Left lung (tissue), 4 donors: ENCODE measurements at regions not wholly inside any gene's neighbourhood (a gene's known extent, or its start where the extent isn't known, plus 50 kb on each side); places are given as distances from the start of the nearest gene placed in this dataset.

Source experiments
- ATAC-seq: fragments of 200-7000 bp; cut with Tn5 transposase; one replicate; pipeline ENCODE4 v1.9.1; 2020; ENCODE audit warnings: moderate library complexity
- DNase-seq, 4 donors: peaks; one replicate each; pipeline ENCODE4 v3.0.0-alpha.2; 2013 to 2020
- H3K27ac ChIP-seq, 2 donors: fragments of 200-600 bp; sonication (generic) in 1 of 2; one replicate each; pipeline versions ENCODE4 v1.5.0 to v1.8.0; 2020 to 2021
- H3K27me3 ChIP-seq, 2 donors: fragments of 200-600 bp; sonication (generic) in 1 of 2; one replicate each; pipeline versions ENCODE4 v1.5.0 to v1.8.0; 2020 to 2021
- H3K36me3 ChIP-seq, 2 donors: fragments of 200-600 bp; sonication (generic) in 1 of 2; one replicate each; pipeline versions ENCODE4 v1.5.0 to v1.8.0; 2020 to 2021
- H3K4me1 ChIP-seq, 2 donors: fragments of 200-600 bp; one replicate each; pipeline ENCODE4 v1.8.0; 2021
- H3K4me3 ChIP-seq, 2 donors: fragments of 200-600 bp; sonication (generic) in 1 of 2; one replicate each; pipeline versions ENCODE4 v1.5.0 to v1.8.0; 2020 to 2021; ENCODE audit warnings: mild to moderate bottlenecking in 1 of 2
- H3K9me3 ChIP-seq, 2 donors: fragments of 200-600 bp; sonication (generic) in 1 of 2; one replicate each; pipeline versions ENCODE4 v1.5.0 to v1.8.0; 2020 to 2021
- CTCF ChIP-seq, 2 donors: fragments of 200-600 bp; sonication (generic) in 1 of 2; IDR thresholded peaks; one replicate each; pipeline versions ENCODE4 v1.5.0 to v1.8.0; 2021; ENCODE audit warnings: antibody characterized with exemption in 2 of 2
- intact Hi-C, 2 donors: fragments of 100-400 bp; cut with DNase I; formaldehyde crosslinking; loops; one replicate each; pipeline versions ENCODE4 v1.11.2 to v1.14.2; 2022
- donor health status: DM: no; HTN: yes; CAD: no.
- donor health status: DM: no; HTN: no; CAD: no.

- ATAC-seq: no peak
- Histone ChIP-seq H3K9me3 (no peaks in the 10 kb centered on the region), H3K27ac (no peak overlapping the region), H3K27me3 (no peaks in the 10 kb centered on the region), H3K4me3 (no peak overlapping the region), H3K36me3 (no peaks in the 10 kb centered on the region), H3K4me1 (peaks cover 0 to 85% of the 10 kb centered on the region in 2 donors)
- DNase-seq: no peak
- TF ChIP-seq CTCF (IDR thresholded peaks at IDR 0.05): no peak
- intact Hi-C loops: no loop called here
Measured at GRCh38 chr3:72408983-72409779, 439.1 kb downstream of the SHQ1 start.

- peaks cover 0 to 86% of the 10 kb centered on the region in 2 donors for H3K4me1 ChIP-seq
- no peak overlapping the region for H3K4me3 ChIP-seq
- H3K9me3 ChIP-seq: no peaks in the 10 kb centered on the region
- intact Hi-C loops: no loop called here
- no peak for TF ChIP-seq CTCF (IDR thresholded peaks at IDR 0.05)
- no peak for DNase-seq
- ATAC-seq: no peak
- H3K27me3 ChIP-seq: no peaks in the 10 kb centered on the region
- H3K27ac ChIP-seq: no peak overlapping the region
- no peaks in the 10 kb centered on the region for H3K36me3 ChIP-seq
Measured at GRCh38 chr3:72407766-72408165, 440.5 kb downstream of the SHQ1 start.

GRCh38 chr3:72405943-72406566 lies 442.2 kb downstream of the SHQ1 start:
- Histone ChIP-seq H3K4me3 (no peak overlapping the region), H3K27me3 (no peaks in the 10 kb centered on the region), H3K4me1 (peaks cover 0 to 68% of the 10 kb centered on the region in 2 donors), H3K27ac (no peak overlapping the region), H3K36me3 (no peaks in the 10 kb centered on the region), H3K9me3 (no peaks in the 10 kb centered on the region)
- DNase-seq (peak in 1 of 4 donors; percentile 41), ATAC-seq (peak; percentile 49)
- intact Hi-C loops: no loop called here
- TF ChIP-seq CTCF (IDR thresholded peaks at IDR 0.05): no peak

- Histone ChIP-seq H3K27me3 (no peaks in the 10 kb centered on the region), H3K4me3 (no peak overlapping the region), H3K9me3 (no peaks in the 10 kb centered on the region), H3K36me3 (no peaks in the 10 kb centered on the region), H3K27ac (no peak overlapping the region), H3K4me1 (peaks cover 0 to 37% of the 10 kb centered on the region in 2 donors)
- intact Hi-C loops: no loop called here
- TF ChIP-seq CTCF (IDR thresholded peaks at IDR 0.05): no peak
- no peak for ATAC-seq
- no peak for DNase-seq
Measured at GRCh38 chr3:72401005-72401545, 447.2 kb downstream of the SHQ1 start.

GRCh38 chr3:72398781-72399180 lies 449.5 kb downstream of the SHQ1 start:
- H3K36me3 ChIP-seq: no peaks in the 10 kb centered on the region
- no peak for TF ChIP-seq CTCF (IDR thresholded peaks at IDR 0.05)
- no peaks in the 10 kb centered on the region for H3K27me3 ChIP-seq
- ATAC-seq (no peak), DNase-seq (no peak)
- intact Hi-C loops: no loop called here
- H3K4me3 ChIP-seq: no peak overlapping the region
- peaks cover 0 to 37% of the 10 kb centered on the region in 2 donors for H3K4me1 ChIP-seq
- no peaks in the 10 kb centered on the region for H3K9me3 ChIP-seq
- no peak overlapping the region for H3K27ac ChIP-seq
